Stimulated activated CD4-positive, alpha-beta T cell treated with anti-CD3 and anti-CD28 coated beads, Interleukin-2, amount 100 ng/mL, for 24 hours (primary cell): ENCODE measurements at regions not wholly inside any gene's neighbourhood (a gene's known extent, or its start where the extent isn't known, plus 50 kb on each side); places are given as distances from the start of the nearest gene placed in this dataset.
A peak's percentile ranks its signal among the peaks of the same experiment; 100 is the strongest.

Experiments
- DNase-seq, 2 donors: peaks; one replicate each; pipeline ENCODE4 v3.0.0-alpha.2; 2020

GRCh38 chr4:152234571-152234970 lies 301.3 kb downstream of the FBXW7 start:
- DNase-seq, result no peak

GRCh38 chr4:152232271-152232670 lies 303.6 kb downstream of the FBXW7 start:
- no peak for DNase-seq

GRCh38 chr4:152229782-152230289 lies 306.1 kb downstream of the FBXW7 start:
- no peak for DNase-seq

GRCh38 chr4:152225680-152226079 lies 310.2 kb downstream of the FBXW7 start:
- no peak for DNase-seq

GRCh38 chr4:152224721-152225420 lies 311.0 kb downstream of the FBXW7 start:
- no peak for DNase-seq

- no peak for DNase-seq
These were observed 311.7 kb downstream of the FBXW7 start for GRCh38 chr4:152224223-152224622.

GRCh38 chr4:152223600-152223999 lies 312.3 kb downstream of the FBXW7 start:
- DNase-seq, result no peak

GRCh38 chr4:152221816-152222516 lies 313.9 kb downstream of the FBXW7 start:
- DNase-seq, result no peak

- peak; percentile 16 to 20 for DNase-seq
These were observed 315.7 kb downstream of the FBXW7 start for GRCh38 chr4:152220201-152220666.

GRCh38 chr4:152218576-152218975 lies 317.3 kb downstream of the FBXW7 start:
- no peak for DNase-seq

GRCh38 chr4:152217896-152218295 lies 318.0 kb downstream of the FBXW7 start:
- no peak for DNase-seq

- no peak for DNase-seq
These were observed 323.8 kb downstream of the FBXW7 start for GRCh38 chr4:152211936-152212653.

GRCh38 chr4:152209772-152210493 lies 326.0 kb downstream of the FBXW7 start:
- no peak for DNase-seq

GRCh38 chr4:152207378-152207720 lies 328.5 kb downstream of the FBXW7 start:
- no peak for DNase-seq

GRCh38 chr4:152206646-152207377 lies 329.1 kb downstream of the FBXW7 start:
- no peak for DNase-seq

GRCh38 chr4:152206185-152206584 lies 329.7 kb downstream of the FBXW7 start:
- DNase-seq, result no peak

- no peak for DNase-seq
These were observed 333.5 kb downstream of the FBXW7 start for GRCh38 chr4:152202415-152202814.

GRCh38 chr4:152200511-152201333 lies 335.2 kb downstream of the FBXW7 start:
- DNase-seq, result no peak

- no peak for DNase-seq
These were observed 338.7 kb downstream of the FBXW7 start for GRCh38 chr4:152197211-152197610.

GRCh38 chr4:152195888-152196287 lies 340.0 kb downstream of the FBXW7 start:
- no peak for DNase-seq

GRCh38 chr4:152193059-152193458 lies 342.8 kb downstream of the FBXW7 start:
- no peak for DNase-seq
